GM12878 (cell line): ENCODE measurements at regions not wholly inside any gene's neighbourhood (a gene's known extent, or its start where the extent isn't known, plus 50 kb on each side); places are given as distances from the start of the nearest gene placed in this dataset.

Experiments
- ATF2 ChIP-seq: IDR thresholded peaks from 2 replicates; pipeline ENCODE4 v1.6.1; 2012; ENCODE audit warnings: low read length, inconsistent platforms
- ATF7 ChIP-seq: fragments of 450-650 bp; IDR thresholded peaks from 2 replicates; pipeline ENCODE4 v1.6.1; 2016; ENCODE audit warnings: low read depth, mild to moderate bottlenecking
- DPF2 ChIP-seq: fragments of 450-650 bp; IDR thresholded peaks from 2 replicates; pipeline ENCODE4 v1.6.1; 2017; ENCODE audit warnings: mild to moderate bottlenecking
- IRF4 ChIP-seq: IDR thresholded peaks from 2 replicates; pipeline ENCODE4 v1.6.1; 2011; ENCODE audit warnings: low read depth, low read length
- JUNB ChIP-seq: IDR thresholded peaks from 2 replicates; pipeline ENCODE4 v1.6.1; 2016; ENCODE audit warnings: antibody characterized with exemption, mild to moderate bottlenecking
- MLLT1 ChIP-seq: fragments of 450-650 bp; IDR thresholded peaks from 2 replicates; pipeline ENCODE4 v1.6.1; 2016; ENCODE audit warnings: mild to moderate bottlenecking
- MTA2 ChIP-seq: fragments of 450-650 bp; IDR thresholded peaks from 2 replicates; pipeline ENCODE4 v1.6.1; 2016; ENCODE audit warnings: low read depth, mild to moderate bottlenecking, moderate library complexity
- NFIC ChIP-seq: IDR thresholded peaks from 2 replicates; pipeline ENCODE4 v1.6.1; 2012; ENCODE audit warnings: low read depth, mild to moderate bottlenecking, inconsistent platforms, low read length, moderate library complexity
- NR2C2 ChIP-seq: IDR thresholded peaks from 2 replicates; pipeline ENCODE4 v1.6.1; 2011; ENCODE audit warnings: borderline replicate concordance, low read depth; ENCODE audit not compliant: control insufficient read depth, insufficient read length
- PBX3 ChIP-seq: IDR thresholded peaks from 2 replicates; pipeline ENCODE4 v1.6.1; 2011; ENCODE audit warnings: mild to moderate bottlenecking, low read depth, low read length, moderate library complexity; ENCODE audit not compliant: insufficient replicate concordance
- POLR2AphosphoS5 ChIP-seq: IDR thresholded peaks from 2 replicates; pipeline ENCODE4 v1.6.1; 2011; ENCODE audit warnings: mild to moderate bottlenecking, low read length, inconsistent platforms
- RB1 ChIP-seq: fragments of 450-650 bp; formaldehyde crosslinking; IDR thresholded peaks from 2 replicates; pipeline ENCODE4 v1.6.1; 2017; ENCODE audit warnings: mild to moderate bottlenecking, borderline replicate concordance
- RELB ChIP-seq: fragments of 450-650 bp; IDR thresholded peaks from 2 replicates; pipeline ENCODE4 v1.6.1; 2017; ENCODE audit warnings: low read depth, mild to moderate bottlenecking, moderate library complexity
- TCF7 ChIP-seq: IDR thresholded peaks from 2 replicates; pipeline ENCODE4 v1.6.1; 2014; ENCODE audit warnings: antibody characterized with exemption, borderline replicate concordance
- USF2 ChIP-seq: IDR thresholded peaks from 2 replicates; pipeline ENCODE4 v1.6.1; 2011; ENCODE audit warnings: low read depth, low read length, improper control_type of control experiment, borderline replicate concordance
- ZBED1 ChIP-seq: IDR thresholded peaks from 2 replicates; pipeline ENCODE4 v1.6.1; 2016; ENCODE audit warnings: borderline replicate concordance
- ZBTB40 ChIP-seq: fragments of 450-650 bp; IDR thresholded peaks from 2 replicates; pipeline ENCODE4 v1.6.1; 2016; ENCODE audit warnings: mild to moderate bottlenecking, moderate library complexity, borderline replicate concordance

- TF ChIP-seq DPF2 (0 out of 2 replicates have a peak, but pooled peaks have one; percentile 51), ATF7 (peak; percentile 77), RELB (peak; percentile 50; the same call in 1 of the 2 replicates), USF2 (no peak), ZBTB40 (no peak), MTA2 (0 out of 2 replicates have a peak, but pooled peaks have one; percentile 46), JUNB (peak; percentile 36; the same call in 1 of the 2 replicates), PBX3 (no peak), ATF2 (peak; percentile 74; the same call in 1 of the 2 replicates), RB1 (no peak), ZBED1 (peak; percentile 46; the same call in 1 of the 2 replicates), IRF4 (peak; percentile 56; the same call in 1 of the 2 replicates), NR2C2 (no peak), MLLT1 (no peak), POLR2AphosphoS5 (no peak), TCF7 (0 out of 2 replicates have a peak, but pooled peaks have one; percentile 42), NFIC (peak; percentile 79)
- TF ChIP-seq, all 136 proteins: peak for 20
Measured at GRCh38 chr10:63703113-63703670, 182.0 kb downstream of the REEP3 start (continued).
